Ovary (tissue), 7 donors: ENCODE measurements at regions not wholly inside any gene's neighbourhood (a gene's known extent, or its start where the extent isn't known, plus 50 kb on each side); places are given as distances from the start of the nearest gene placed in this dataset.

Source experiments
- DNase-seq, 5 donors: peaks; one replicate each; pipeline ENCODE4 v3.0.0-alpha.2; 2019 to 2020
- H3K27ac ChIP-seq, 2 donors: fragments of 200-600 bp; one replicate each; pipeline versions ENCODE4 v1.5.1 to v1.8.0; 2019 to 2022
- H3K27me3 ChIP-seq: fragments of 200-600 bp; one replicate; pipeline ENCODE4 v1.8.0; 2022
- H3K36me3 ChIP-seq: fragments of 200-600 bp; sonication (generic); one replicate; pipeline ENCODE4 v1.5.1; 2019
- H3K4me1 ChIP-seq: one replicate; pipeline ENCODE4 v1.8.1; 2013; ENCODE audit warnings: mild to moderate bottlenecking, moderate library complexity; ENCODE audit not compliant: insufficient read depth
- H3K4me3 ChIP-seq: fragments of 200-600 bp; sonication (generic); one replicate; pipeline ENCODE4 v1.5.1; 2017
- H3K9me3 ChIP-seq, 2 donors: fragments of 200-600 bp in 1 of 2; sonication (generic) in 1 of 2; one replicate each; pipeline versions ENCODE4 v1.5.1 to v1.8.1; 2013 to 2019; ENCODE audit warnings: mild to moderate bottlenecking in 1 of 2, moderate library complexity in 1 of 2
- CTCF ChIP-seq, 3 donors: fragments of 450-650 bp in 2 of 3; fragments of 200-600 bp in 1 of 3; IDR thresholded peaks; one replicate each; pipeline versions ENCODE4 v1.5.1 to v1.8.0; 2016 to 2022; ENCODE audit warnings: antibody characterized with exemption in 3 of 3, mild to moderate bottlenecking in 1 of 3
- EP300 ChIP-seq: sonication (generic); formaldehyde crosslinking; IDR thresholded peaks from one replicate; pipeline ENCODE4 v1.6.1; 2017; ENCODE audit warnings: antibody characterized with exemption
- POLR2A ChIP-seq: fragments of 450-650 bp; IDR thresholded peaks from one replicate; pipeline ENCODE4 v1.6.1; 2017; ENCODE audit warnings: antibody characterized with exemption, mild to moderate bottlenecking, moderate library complexity
- WGBS, 3 donors: extraction: QIAGEN DNeasy Blood & Tissue Kit in 1 of 3; methylation state at CpG; one replicate each; pipeline versions ENCODE4 v1.1.5 to v1.1.7; 2013 to 2017; 5-methylcytosine and 5-hydroxymethylcytosine counted together
- intact Hi-C, 4 donors: fragments of 100-400 bp; cut with DNase I; formaldehyde crosslinking; loops; one replicate each; pipeline versions ENCODE4 v1.11.0 to v1.15.1; 2022 to 2023
- donor health status: DM: no; HTN: no; CAD: no; lungs with moderate emphysema.
- donor health status: DM: no; HTN: no; CAD: no.
- donor health status: Bipolar disorder and iron deficiency.
- donor health status: DM: no; HTN: no; CAD: no.
- donor health status: DM: yes; HTN: yes; CAD: no.

GRCh38 chr15:61381501-61381900, 152.4 kb upstream of the RORA start:
- no peak for DNase-seq
- no peak overlapping the region for H3K27ac ChIP-seq
- H3K9me3 ChIP-seq: no peaks in the 10 kb centered on the region
- H3K36me3 ChIP-seq: no peaks in the 10 kb centered on the region
- intact Hi-C loops: no loop called here
- H3K27me3 ChIP-seq: no peaks in the 10 kb centered on the region
- TF ChIP-seq EP300: no peak
- TF ChIP-seq CTCF (IDR thresholded peaks at IDR 0.05): no peak
- TF ChIP-seq POLR2A: no peak
- 57 to 79% (median 79%) methylated on average over 3 of the region's 3 CpGs for WGBS, 3 donors
- H3K4me1 ChIP-seq: no peaks in the 10 kb centered on the region
- H3K4me3 ChIP-seq: no peak overlapping the region

- Histone ChIP-seq H3K36me3 (no peaks in the 10 kb centered on the region), H3K4me3 (no peak overlapping the region), H3K27ac (no peak overlapping the region), H3K27me3 (no peaks in the 10 kb centered on the region), H3K9me3 (no peaks in the 10 kb centered on the region), H3K4me1 (no peaks in the 10 kb centered on the region)
- intact Hi-C loops: no loop called here
- no peak for DNase-seq
- no peak for TF ChIP-seq EP300
- TF ChIP-seq POLR2A: no peak
- no peak for TF ChIP-seq CTCF (IDR thresholded peaks at IDR 0.05)
- WGBS, 3 donors: 73 to 84% (median 82%) methylated on average over 2 of the region's 2 CpGs
These were observed 151.2 kb upstream of the RORA start for GRCh38 chr15:61380270-61380669.

- Histone ChIP-seq H3K9me3 (no peaks in the 10 kb centered on the region), H3K4me1 (no peaks in the 10 kb centered on the region), H3K4me3 (no peak overlapping the region), H3K27ac (no peak overlapping the region), H3K36me3 (no peaks in the 10 kb centered on the region), H3K27me3 (no peaks in the 10 kb centered on the region)
- no peak for DNase-seq
- no peak for TF ChIP-seq EP300
- no peak for TF ChIP-seq POLR2A
- no peak for TF ChIP-seq CTCF (IDR thresholded peaks at IDR 0.05)
- 79 to 85% (median 81%) methylated on average over 1 of the region's 1 CpG for WGBS, 3 donors
- intact Hi-C loops: no loop called here
These were observed 149.9 kb upstream of the RORA start for GRCh38 chr15:61379005-61379404.

- no peak for DNase-seq
- TF ChIP-seq POLR2A: no peak
- Histone ChIP-seq H3K9me3 (no peaks in the 10 kb centered on the region), H3K36me3 (no peaks in the 10 kb centered on the region), H3K27me3 (no peaks in the 10 kb centered on the region), H3K4me3 (no peak overlapping the region), H3K4me1 (no peaks in the 10 kb centered on the region), H3K27ac (no peak overlapping the region)
- intact Hi-C loops: no loop called here
- WGBS, 3 donors: 86 to 90% (median 89%) methylated on average over 2 of the region's 2 CpGs
These were observed 147.9 kb upstream of the RORA start for GRCh38 chr15:61376961-61377360.

- H3K27me3 ChIP-seq: no peaks in the 10 kb centered on the region
- WGBS, 3 donors: 91 to 97% (median 96%) methylated on average over 3 of the region's 3 CpGs
- intact Hi-C loops: no loop called here
- H3K27ac ChIP-seq: no peak overlapping the region
- H3K36me3 ChIP-seq: no peaks in the 10 kb centered on the region
- H3K4me1 ChIP-seq: no peaks in the 10 kb centered on the region
- H3K4me3 ChIP-seq: no peak overlapping the region
- no peaks in the 10 kb centered on the region for H3K9me3 ChIP-seq
- no peak for TF ChIP-seq EP300
- TF ChIP-seq POLR2A: no peak
- no peak for TF ChIP-seq CTCF (IDR thresholded peaks at IDR 0.05)
- no peak for DNase-seq
These were observed 147.4 kb upstream of the RORA start for GRCh38 chr15:61376516-61376915.
